Osteoblast (primary cell): ENCODE measurements at regions not wholly inside any gene's neighbourhood (a gene's known extent, or its start where the extent isn't known, plus 50 kb on each side); places are given as distances from the start of the nearest gene placed in this dataset.

ENCODE experiments used
- DNase-seq: peaks from one replicate; pipeline ENCODE4 v3.0.0; 2011; ENCODE audit warnings: low spot score, mixed read lengths; ENCODE audit not compliant: insufficient read length; ENCODE audit errors: missing footprints
- H2AFZ ChIP-seq: 2 replicates; pipeline ENCODE4 v1.6.0; 2011; ENCODE audit warnings: mild to moderate bottlenecking, low read length
- H3K27ac ChIP-seq: 2 replicates; pipeline ENCODE4 v1.5.1; 2011; ENCODE audit warnings: mild to moderate bottlenecking, low read depth, low read length, moderate library complexity
- H3K27me3 ChIP-seq: 2 replicates; pipeline ENCODE4 v1.6.0; 2012; ENCODE audit warnings: mild to moderate bottlenecking, control low read depth, inconsistent platforms, low read length, moderate library complexity; ENCODE audit not compliant: insufficient read depth
- H3K36me3 ChIP-seq: 2 replicates; pipeline ENCODE4 v1.5.1; 2011; ENCODE audit warnings: mild to moderate bottlenecking, low read length, control low read depth, moderate library complexity; ENCODE audit not compliant: insufficient read depth
- H3K4me1 ChIP-seq: 2 replicates; pipeline ENCODE4 v1.5.1; 2011; ENCODE audit warnings: mild to moderate bottlenecking, low read length, control low read depth, moderate library complexity; ENCODE audit not compliant: insufficient read depth
- H3K4me2 ChIP-seq: 2 replicates; pipeline ENCODE4 v1.6.0; 2011; ENCODE audit warnings: mild to moderate bottlenecking, low read length; ENCODE audit not compliant: insufficient read depth
- H3K4me3 ChIP-seq: fragments of 200-600 bp; sonication (generic); 3 replicates; pipeline ENCODE4 v1.5.1; 2012; ENCODE audit warnings: mild to moderate bottlenecking, low read length, inconsistent platforms; ENCODE audit not compliant: insufficient read depth
- H3K79me2 ChIP-seq: 2 replicates; pipeline ENCODE4 v1.6.0; 2012; ENCODE audit warnings: mild to moderate bottlenecking, low read length, control low read depth, inconsistent platforms; ENCODE audit not compliant: insufficient read depth
- H3K9me3 ChIP-seq: 2 replicates; pipeline ENCODE4 v1.5.1; 2011; ENCODE audit warnings: low read depth, low read length, control low read depth
- H4K20me1 ChIP-seq: 2 replicates; pipeline ENCODE4 v1.6.0; 2012; ENCODE audit warnings: mild to moderate bottlenecking, low read length, control low read depth; ENCODE audit not compliant: insufficient read depth
- TF ChIP-seq, protein P1 (sequence below): IDR thresholded peaks from 2 replicates; pipeline ENCODE4 v1.5.1; 2011; ENCODE audit warnings: mild to moderate bottlenecking, low read depth, low read length, moderate library complexity; ENCODE audit errors: extremely low read depth

- H3K27me3 ChIP-seq = no peaks in the 10 kb centered on the region
- H3K4me3 ChIP-seq = no peak overlapping the region
- TF ChIP-seq, protein P1, sequence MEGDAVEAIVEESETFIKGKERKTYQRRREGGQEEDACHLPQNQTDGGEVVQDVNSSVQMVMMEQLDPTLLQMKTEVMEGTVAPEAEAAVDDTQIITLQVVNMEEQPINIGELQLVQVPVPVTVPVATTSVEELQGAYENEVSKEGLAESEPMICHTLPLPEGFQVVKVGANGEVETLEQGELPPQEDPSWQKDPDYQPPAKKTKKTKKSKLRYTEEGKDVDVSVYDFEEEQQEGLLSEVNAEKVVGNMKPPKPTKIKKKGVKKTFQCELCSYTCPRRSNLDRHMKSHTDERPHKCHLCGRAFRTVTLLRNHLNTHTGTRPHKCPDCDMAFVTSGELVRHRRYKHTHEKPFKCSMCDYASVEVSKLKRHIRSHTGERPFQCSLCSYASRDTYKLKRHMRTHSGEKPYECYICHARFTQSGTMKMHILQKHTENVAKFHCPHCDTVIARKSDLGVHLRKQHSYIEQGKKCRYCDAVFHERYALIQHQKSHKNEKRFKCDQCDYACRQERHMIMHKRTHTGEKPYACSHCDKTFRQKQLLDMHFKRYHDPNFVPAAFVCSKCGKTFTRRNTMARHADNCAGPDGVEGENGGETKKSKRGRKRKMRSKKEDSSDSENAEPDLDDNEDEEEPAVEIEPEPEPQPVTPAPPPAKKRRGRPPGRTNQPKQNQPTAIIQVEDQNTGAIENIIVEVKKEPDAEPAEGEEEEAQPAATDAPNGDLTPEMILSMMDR = no peak
- H3K9me3 ChIP-seq = peaks cover 3% of the 10 kb centered on the region
- H3K79me2 ChIP-seq = no peaks in the 10 kb centered on the region
- H2AFZ ChIP-seq = no peak overlapping the region
- DNase-seq = no peak
- H3K27ac ChIP-seq = no peak overlapping the region
- H3K4me1 ChIP-seq = no peaks in the 10 kb centered on the region
- no peaks in the 10 kb centered on the region for H4K20me1 ChIP-seq
- H3K4me2 ChIP-seq = no peak overlapping the region
- no peaks in the 10 kb centered on the region for H3K36me3 ChIP-seq
These were observed 932.8 kb upstream of the SORCS1 start for GRCh38 chr10:108097258-108097657.

DNA sequence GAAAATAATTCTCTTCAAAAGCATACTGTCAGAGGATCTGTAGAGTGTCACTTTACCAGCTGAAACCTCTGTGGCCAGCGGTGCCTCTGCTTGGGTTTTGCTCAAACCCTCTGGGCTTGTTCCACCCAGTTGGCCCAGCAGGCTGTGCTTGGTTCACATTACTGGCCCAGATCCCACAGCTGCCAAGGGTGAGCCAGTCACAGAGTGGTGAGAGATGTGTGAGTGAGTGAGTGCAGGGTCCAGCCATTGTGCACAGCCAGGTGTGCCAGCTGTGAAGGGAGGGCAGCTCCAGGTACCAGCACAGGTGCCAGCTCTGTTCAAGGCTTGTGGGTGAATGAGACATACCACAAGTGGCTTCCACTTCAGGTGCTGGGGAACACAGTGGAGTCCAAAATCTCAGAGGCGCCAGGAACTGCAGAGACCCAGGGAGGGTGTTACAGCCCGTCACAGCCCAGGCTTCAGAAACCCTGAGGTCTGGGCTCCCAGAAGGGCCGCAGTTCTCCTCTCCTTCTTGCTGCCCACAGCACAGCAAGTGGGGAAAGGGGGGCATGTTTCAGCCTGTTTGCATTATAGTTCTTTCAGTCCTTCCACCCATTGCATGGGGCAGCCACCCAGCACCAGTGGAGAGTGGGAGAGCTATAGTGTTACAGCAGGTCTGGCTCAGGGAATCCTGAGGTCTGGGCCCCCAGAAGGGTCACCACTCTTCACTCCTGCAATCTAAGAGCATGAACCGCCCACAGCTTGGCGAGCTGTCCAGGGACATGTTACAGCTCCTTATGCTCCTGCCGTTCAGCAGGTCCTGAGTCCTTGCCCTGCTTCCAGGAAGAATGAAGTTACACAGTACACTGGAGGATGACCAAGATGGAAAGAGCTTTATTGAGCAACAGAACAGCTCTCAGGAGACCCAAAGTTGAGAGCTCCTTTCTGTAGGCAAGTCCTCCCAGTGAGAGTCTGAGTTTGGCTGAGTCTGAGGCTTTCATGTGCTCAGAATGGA is 931.7 kb upstream of the SORCS1 start:
- peaks cover 6% of the 10 kb centered on the region for H3K9me3 ChIP-seq
- H3K4me3 ChIP-seq = no peak overlapping the region
- H3K27ac ChIP-seq = no peak overlapping the region
- TF ChIP-seq, protein P1 = no peak
- H3K36me3 ChIP-seq = no peaks in the 10 kb centered on the region
- H3K4me1 ChIP-seq = no peaks in the 10 kb centered on the region
- H3K4me2 ChIP-seq = no peak overlapping the region
- DNase-seq = no peak
- no peaks in the 10 kb centered on the region for H3K27me3 ChIP-seq
- no peaks in the 10 kb centered on the region for H3K79me2 ChIP-seq
- no peaks in the 10 kb centered on the region for H4K20me1 ChIP-seq
- H2AFZ ChIP-seq = no peak overlapping the region

DNA sequence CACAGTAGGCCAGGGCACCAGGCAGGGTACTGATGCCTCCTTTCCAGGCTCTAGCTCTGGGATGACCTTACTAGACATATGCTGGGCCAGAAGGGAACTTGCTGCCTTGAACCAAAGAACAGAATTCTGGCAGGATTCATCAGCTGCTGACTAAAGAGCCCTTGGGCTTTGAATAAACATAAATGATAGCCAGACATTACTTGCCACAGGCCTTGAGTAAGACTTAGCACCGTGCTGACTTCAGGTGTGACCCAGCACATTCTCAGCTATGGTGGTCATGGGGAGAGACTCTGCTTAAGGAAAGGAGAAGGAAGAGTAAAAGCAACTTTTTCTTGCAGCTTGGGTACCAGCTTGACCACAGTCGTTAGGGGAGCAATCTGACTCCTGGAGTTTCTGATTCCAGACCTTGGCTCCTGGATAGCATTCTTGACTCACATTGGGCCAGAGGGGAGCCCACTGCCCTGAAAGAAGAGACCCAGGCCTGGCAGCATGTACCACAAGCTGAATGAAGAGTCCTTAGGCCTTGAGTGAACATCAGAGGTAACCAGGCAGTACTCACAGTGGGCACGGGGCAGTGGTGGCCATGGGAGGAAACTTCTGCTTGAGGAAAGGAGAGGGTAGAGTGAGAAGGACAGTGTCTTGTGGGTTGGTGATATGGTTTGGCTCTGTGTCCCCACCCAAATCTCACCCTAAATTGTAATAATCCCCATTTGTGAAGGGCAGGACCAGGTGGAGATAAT is 926.1 kb upstream of the SORCS1 start:
- H3K4me1 ChIP-seq = no peaks in the 10 kb centered on the region
- H4K20me1 ChIP-seq = no peaks in the 10 kb centered on the region
- no peak overlapping the region for H3K27ac ChIP-seq
- TF ChIP-seq, protein P1 = no peak
- no peak for DNase-seq
- peaks cover 5% of the 10 kb centered on the region for H3K9me3 ChIP-seq
- no peaks in the 10 kb centered on the region for H3K36me3 ChIP-seq
- H3K79me2 ChIP-seq = no peaks in the 10 kb centered on the region
- no peak overlapping the region for H2AFZ ChIP-seq
- H3K4me3 ChIP-seq = no peak overlapping the region
- H3K4me2 ChIP-seq = no peak overlapping the region
- no peaks in the 10 kb centered on the region for H3K27me3 ChIP-seq

DNA sequence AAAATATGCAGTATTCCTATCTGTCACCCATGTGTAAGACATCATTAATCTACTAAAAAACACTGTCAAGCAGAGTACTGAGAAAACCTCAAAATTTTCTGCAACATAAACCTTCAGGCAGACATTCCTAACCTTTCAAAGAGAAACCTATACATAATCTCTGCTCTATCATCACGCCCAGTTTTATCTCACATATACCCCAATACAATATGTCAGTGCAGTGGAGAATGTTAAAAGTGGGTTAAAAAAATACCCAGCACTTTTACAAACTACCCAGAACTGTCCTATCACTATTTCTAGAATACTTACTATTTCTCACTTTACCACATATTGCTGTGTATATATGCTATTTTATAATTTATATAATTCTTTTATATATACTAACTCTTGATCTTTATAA is 922.0 kb upstream of the SORCS1 start:
- Histone ChIP-seq H3K79me2 (no peaks in the 10 kb centered on the region), H3K36me3 (no peaks in the 10 kb centered on the region), H4K20me1 (no peaks in the 10 kb centered on the region), H3K4me1 (no peaks in the 10 kb centered on the region), H3K9me3 (peaks cover 6% of the 10 kb centered on the region), H3K27ac (no peak overlapping the region), H3K4me3 (no peak overlapping the region), H3K27me3 (no peaks in the 10 kb centered on the region), H2AFZ (no peak overlapping the region), H3K4me2 (no peak overlapping the region)
- DNase-seq = no peak
- TF ChIP-seq, protein P1 = no peak
